GM19023 (cell line): ENCODE measurements at regions not wholly inside any gene's neighbourhood (a gene's known extent, or its start where the extent isn't known, plus 50 kb on each side); places are given as distances from the start of the nearest gene placed in this dataset.

Experiments used
- ATAC-seq: cut with Tn5 transposase; IDR thresholded peaks from one replicate; pipeline ENCODE4 v1.9.1; 2021; ENCODE audit warnings: mild to moderate bottlenecking, moderate library complexity; ENCODE audit not compliant: unreplicated experiment

DNA sequence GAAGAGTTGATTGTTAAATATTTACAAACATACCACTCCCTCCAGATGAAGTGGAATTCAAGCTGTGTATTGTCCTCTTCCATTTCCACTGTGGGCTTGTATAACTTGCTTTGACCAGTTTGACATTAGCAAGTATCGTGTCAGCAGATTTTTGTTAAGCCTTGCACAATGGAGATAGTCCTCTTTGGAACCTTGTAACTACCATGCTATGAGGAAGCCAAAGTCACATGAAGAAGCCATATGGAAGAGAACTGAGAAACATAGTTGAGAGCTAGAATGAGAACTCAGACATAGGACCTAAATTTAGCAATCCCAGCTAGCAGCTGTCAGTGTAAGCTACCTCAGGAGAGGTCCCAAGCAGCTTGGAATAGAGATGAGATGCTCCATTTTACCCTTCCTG lies 889.2 kb downstream of the PDCD6IP start:
- no peak for ATAC-seq

DNA sequence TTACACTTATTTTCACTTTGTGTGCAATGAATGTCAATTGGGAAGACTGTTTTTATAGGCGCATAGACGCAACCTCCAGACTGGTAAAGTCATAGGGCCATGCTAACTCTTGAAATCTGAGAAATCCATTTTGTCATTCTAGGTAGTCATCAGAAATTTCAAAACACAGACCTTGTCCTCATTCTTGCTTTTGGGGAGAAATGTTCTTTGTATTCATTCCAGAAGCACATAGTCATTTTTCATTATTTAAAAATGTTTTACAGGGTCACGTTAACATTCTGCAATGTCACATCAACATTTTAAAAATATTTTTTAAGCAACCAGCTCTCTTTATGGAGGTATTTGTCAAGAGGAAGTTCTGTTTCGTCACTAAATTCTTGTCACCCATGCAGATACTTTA lies 898.4 kb downstream of the PDCD6IP start:
- no peak for ATAC-seq

- ATAC-seq: no peak
Measured at GRCh38 chr3:34703053-34703452, 904.6 kb downstream of the PDCD6IP start.

DNA sequence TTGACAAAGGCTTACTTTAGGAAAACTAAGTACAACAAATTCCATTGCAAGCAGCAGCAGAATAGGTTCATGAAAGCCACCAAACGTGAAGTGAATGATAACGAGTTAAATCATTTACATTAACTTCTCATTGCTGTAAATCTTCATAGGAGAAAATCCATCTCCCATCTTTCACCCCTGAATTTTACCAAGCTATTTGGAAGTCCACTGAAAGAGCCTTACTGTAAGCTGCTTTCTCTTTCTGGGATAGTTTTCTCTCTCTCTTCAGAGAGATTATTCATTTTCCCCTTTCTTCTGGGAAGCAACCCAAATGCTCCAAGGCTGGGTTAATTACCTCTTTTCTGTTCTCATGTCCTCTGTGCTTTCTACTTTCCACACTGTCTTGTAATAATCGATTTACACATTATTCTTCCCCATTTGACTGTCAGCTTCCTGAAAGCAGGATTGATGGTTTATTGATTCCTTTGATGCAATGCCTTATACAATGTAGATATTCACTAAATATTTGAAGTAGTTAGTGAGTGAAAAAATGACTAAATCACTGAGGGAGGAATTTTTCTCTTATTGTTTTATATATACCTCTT lies 914.3 kb upstream of the ARPP21 start:
- no peak for ATAC-seq

- ATAC-seq: no peak
Measured at GRCh38 chr3:34725774-34726173, 913.6 kb upstream of the ARPP21 start.

- no peak for ATAC-seq
Measured at GRCh38 chr3:34727700-34728099, 911.6 kb upstream of the ARPP21 start.

DNA sequence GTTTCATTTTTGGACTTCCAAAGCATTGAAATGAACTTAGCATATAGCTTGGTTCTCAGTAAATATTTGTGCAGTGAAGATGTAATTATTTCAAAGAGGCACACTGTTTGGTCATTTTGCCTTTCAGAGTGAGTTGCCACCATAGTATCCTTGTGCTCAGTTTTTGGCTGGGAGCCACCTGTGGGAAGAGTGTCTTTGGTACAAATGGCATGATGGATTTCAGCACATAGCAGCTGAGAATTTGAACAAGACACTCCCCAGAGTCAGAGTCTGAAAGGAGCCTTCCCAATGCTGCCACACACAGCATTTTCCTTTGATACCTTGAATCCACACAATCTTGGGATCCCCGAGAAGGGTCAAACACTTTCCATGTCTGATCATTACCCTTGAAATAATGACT lies 897.2 kb upstream of the ARPP21 start:
- no peak for ATAC-seq

DNA sequence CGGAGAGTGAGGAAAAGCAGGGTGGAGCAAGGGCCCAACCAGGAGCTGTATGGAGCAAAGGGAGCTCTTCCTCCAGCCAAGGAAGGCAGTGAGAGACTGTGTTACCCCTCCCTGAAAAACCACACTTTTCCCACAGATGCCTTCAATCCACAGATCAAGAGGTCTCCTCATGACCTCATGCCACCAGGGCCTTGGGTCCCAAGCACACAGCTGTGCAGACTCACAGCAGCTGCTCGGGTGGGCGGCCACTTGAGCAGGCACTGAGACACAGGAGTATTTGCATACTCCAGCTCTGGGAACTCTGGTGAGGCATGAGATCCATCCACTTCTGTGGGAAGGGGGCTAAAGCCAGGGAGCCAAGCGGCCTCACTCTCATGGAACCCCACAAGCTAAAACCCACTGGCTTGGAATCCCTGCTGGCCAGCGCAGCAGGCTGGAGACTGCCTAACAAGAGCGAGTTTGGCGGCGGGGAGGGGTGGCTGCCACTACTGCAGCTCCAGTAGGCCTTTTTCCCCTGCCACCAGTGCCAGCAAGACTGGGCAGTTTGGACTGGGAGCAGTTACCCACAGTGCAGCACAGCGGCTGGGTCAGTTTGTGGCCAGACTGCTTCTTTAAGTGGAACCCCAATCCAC lies 880.6 kb upstream of the ARPP21 start:
- ATAC-seq: no peak

DNA sequence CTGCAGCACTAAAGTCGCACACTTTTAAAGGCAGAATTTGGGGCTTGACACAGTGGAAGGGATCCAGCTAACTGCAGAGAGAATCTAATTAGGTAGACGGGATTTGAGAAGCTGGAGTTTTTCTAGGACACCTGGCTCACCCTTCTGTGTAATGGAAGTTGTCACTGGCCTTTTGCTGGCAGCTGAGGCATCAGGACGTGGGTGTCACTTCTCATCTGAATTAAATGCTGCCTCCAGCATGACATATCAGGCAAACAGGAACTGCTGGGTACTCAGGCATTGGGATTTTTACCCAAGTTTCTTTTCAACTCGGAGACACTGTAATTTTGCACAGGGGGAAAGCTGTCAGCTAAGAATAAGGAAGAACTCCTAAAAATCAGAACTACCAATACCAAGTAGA lies 861.9 kb upstream of the ARPP21 start:
- no peak for ATAC-seq

DNA sequence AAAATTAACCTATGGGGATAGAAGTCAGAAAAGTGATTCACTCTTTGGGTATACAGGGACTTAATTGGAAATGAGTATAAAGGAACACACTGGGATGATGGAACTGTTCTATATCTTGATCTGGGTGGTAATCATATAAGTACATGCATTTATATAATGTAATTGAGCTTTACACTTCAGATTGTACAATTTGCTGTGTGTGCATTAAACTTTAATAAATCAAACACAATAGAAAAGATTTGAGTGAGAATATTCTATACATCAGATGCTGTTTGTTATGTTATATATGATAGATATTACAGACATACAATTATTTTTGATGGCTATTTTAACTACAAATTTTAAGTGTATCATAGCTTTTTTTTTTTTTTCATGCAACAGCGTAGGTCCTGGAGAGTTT lies 860.2 kb upstream of the ARPP21 start:
- ATAC-seq: no peak

DNA sequence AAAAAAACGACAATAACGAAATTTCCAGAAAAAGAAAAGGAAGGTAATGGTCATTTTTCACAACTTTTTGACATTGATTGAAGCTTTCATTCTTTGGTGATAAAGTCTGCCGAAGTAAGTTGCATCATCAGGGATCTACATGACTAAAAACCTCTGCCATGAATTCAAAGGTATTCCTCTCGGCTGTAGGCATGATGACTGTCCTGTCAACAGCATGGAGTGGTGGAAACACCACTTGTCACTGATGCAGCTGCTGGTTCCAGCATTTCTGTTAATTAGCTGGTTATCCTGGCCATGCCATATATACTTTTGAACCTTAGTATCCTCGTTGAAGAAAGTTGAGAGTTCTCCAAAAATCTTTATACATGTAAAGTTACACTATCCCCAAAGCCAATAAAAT lies 859.0 kb upstream of the ARPP21 start:
- ATAC-seq: no peak

GRCh38 chr3:34780973-34781372 lies 858.4 kb upstream of the ARPP21 start:
- no peak for ATAC-seq

DNA sequence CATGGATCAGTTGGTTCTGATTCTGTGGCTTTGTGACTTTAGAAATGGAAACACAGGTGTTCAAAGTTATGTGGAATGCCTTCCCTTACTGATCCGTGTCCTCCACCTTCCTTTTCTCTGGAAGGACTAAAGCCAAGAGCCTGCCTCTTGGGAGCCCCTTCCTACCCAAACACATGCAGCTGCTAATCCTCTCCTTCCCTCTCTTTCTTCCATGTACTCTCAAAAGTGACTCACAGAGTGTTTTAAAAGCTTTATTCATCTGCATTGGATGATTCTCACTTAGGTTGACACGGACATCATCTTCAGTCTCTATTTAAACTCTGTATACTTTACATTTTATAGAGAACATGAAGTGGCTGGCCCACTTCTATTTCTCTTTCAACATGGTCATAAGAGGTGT lies 856.5 kb upstream of the ARPP21 start:
- no peak for ATAC-seq

DNA sequence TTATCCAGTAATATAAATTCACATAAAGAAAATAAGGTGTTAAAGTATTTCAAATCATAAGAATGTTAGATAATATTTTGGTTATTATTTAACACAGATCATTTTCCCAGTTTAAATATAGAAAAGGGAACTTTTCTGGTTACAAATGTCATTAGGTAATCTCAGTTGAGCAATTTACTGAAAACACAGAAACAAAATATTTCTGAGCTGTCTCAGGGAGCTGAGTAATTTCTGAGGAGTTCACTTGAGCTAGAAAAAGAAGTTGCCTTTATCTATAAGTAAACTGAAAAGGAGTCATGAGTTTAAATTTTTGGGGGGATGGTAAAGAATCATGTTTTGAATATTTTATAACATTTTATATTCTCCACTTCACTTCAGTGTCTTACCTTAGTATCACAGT lies 855.4 kb upstream of the ARPP21 start:
- ATAC-seq: no peak

DNA sequence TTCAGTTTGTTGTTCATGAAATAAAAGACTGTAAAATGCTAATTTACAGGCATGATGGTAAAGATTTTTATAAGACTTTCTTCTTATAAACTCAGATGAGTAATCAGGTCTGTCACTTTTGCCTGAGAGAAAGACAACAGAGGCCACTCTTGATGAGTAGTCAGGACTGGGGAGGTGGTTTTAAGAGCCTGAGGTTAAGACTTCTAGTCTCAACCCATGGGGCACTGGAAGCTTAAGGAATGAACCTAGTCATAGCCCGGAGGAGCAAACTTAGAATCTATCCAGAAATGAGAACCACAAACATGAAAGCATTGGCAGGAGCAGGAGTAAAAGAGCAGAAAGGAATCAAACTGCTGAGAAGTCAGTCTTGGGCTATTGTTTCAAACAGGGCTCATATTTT lies 846.3 kb upstream of the ARPP21 start:
- no peak for ATAC-seq

- ATAC-seq: no peak
Measured at GRCh38 chr3:34807611-34808010, 831.7 kb upstream of the ARPP21 start.

GRCh38 chr3:34808287-34808686 lies 831.0 kb upstream of the ARPP21 start:
- no peak for ATAC-seq

DNA sequence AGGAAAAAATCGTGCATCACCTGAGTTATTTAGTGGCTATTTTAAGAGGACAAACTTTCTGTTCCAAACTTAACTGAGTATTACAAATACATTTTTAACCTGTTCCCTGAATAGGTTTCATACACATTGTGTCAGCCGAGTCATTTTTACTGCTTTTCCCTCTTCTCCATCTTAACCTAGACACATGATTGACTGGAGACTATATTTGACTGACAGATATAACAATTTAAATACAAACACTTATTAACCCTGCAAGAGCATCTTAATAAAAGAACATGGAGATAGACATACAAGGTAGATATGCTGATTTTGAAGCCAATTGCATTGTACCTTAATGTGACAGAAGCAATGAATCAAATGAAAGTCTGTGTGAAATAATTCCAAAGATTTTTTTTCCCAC lies 810.5 kb upstream of the ARPP21 start:
- ATAC-seq: no peak

- ATAC-seq: no peak
Measured at GRCh38 chr3:34832865-34833508, 806.3 kb upstream of the ARPP21 start.

DNA sequence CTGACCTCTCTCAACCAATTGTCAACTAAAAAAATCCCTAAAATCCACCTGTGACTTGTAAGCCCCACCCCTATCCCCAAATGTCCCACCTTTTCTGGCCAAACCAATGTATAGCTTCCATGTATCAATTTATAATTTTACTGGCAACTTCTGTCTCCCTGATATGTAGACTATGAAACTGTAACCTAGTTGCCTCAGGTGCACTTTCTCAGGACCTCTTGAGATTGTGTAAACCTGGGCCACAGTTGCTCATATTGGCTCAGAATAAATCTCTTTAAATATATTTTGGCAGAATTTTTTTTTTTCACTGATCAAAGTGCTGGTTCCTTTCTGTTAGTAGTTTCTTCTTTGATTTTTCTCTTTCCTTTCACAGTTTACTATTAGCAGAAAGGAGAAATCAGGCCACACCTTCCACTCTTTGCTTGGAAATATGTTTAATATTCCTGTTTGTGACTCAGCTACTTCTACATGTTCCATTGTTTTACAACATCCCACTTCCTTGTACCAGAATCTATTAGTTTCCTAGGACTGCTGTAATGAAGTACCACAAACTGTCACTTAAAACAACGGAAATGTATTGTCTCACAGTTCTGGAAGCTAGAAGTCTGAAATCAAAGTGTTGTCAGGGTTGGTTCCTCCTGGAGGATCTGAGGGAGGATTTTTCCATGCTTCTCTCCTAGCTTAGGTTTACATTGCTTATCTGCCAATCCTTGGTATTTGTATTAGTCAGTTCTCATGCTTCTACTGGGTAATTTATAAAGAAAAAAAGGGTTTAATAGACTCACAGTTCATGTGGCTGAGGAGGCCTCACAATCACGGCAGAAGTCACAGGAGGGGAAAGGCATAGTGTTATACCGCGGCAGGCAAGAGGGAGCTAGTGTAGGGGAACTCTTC lies 801.2 kb upstream of the ARPP21 start:
- ATAC-seq: no peak

DNA sequence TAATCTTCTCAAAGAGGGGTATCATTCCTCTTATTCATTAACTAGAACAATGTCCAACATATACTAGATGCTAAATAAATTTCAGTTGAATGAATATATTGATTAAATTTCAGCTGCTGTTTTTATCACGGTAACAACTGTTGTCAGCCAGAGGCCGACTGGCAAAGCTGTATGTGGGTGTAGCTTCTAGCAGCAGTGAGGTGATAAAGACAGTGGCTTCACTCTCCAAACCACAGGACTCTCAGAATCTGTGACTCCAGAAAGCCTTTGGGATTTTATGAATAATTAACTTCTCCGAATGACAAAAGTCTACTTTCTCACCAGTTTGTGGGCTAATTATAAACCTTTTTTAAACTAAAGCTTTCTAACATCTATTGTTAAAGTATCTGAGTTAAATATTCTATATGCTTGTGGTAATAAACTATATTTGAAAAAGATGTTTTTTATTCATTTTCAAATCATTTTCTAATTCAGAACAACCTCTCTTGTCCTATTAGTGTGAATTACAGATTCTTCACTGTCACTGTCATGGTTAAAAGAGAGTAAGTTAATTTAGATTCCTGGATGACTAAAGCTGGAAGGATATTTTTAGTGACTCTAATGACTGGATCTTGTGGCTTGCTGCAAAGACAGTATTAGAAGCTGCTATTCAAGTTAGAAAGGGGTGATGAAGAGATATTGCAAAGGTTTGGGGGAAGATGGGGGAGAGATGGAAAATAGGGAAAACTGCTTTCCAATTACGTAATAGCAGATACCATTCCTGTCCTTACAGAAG lies 796.4 kb upstream of the ARPP21 start:
- ATAC-seq: no peak
